HepG2 (cell line): ENCODE measurements at regions not wholly inside any gene's neighbourhood (a gene's known extent, or its start where the extent isn't known, plus 50 kb on each side); places are given as distances from the start of the nearest gene placed in this dataset.

Experiments used
- HMG20A ChIP-seq: IDR thresholded peaks from 2 replicates; pipeline ENCODE4 v1.6.1; 2016; ENCODE audit warnings: borderline replicate concordance
- MLX ChIP-seq: IDR thresholded peaks from 2 replicates; pipeline ENCODE4 v1.6.1; 2016
- NKX3-1 ChIP-seq: sonication (generic); formaldehyde crosslinking; IDR thresholded peaks from 2 replicates; pipeline ENCODE4 v1.5.0; 2020; ENCODE audit warnings: missing genetic modification reagents
- PRDM10 ChIP-seq: sonication (generic); formaldehyde crosslinking; IDR thresholded peaks from 2 replicates; pipeline ENCODE4 v1.4.0; 2020; ENCODE audit warnings: low read depth, missing genetic modification reagents
- SKI ChIP-seq: fragments of 450-650 bp; IDR thresholded peaks from one replicate; pipeline ENCODE4 v1.6.1; 2018; ENCODE audit warnings: mild to moderate bottlenecking; ENCODE audit not compliant: partially characterized antibody
- ZFP1 ChIP-seq: IDR thresholded peaks from 2 replicates; pipeline ENCODE4 v1.6.1; 2016
- ZHX1 ChIP-seq: sonication (generic); formaldehyde crosslinking; IDR thresholded peaks from 2 replicates; pipeline ENCODE4 v1.8.1; 2022; ENCODE audit warnings: low read depth, mild to moderate bottlenecking, missing genetic modification reagents
- ZNF782 ChIP-seq: sonication (generic); formaldehyde crosslinking; IDR thresholded peaks from 2 replicates; pipeline ENCODE4 v1.4.0; 2020; ENCODE audit warnings: missing genetic modification reagents, mild to moderate bottlenecking, borderline replicate concordance

DNA sequence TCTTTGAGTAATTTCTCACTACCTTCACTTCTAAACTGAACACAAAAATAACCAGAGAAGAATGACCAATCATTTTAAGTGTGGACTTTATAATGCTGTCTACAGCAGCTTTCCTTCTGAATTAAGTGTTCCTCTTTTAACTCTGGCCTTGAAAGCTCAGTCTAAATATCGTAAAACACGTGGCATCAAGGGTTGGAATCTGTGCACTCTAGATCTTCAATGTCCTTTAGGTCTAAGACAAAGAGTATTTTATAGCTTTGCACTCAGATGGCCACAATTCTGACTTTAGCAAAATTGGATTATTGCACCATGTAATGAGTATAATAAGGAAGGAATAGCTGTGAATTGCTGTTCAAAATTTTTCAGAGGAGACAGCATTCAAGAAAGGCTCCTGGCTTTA, 197.1 kb upstream of the UGT8 start:
- TF ChIP-seq SKI (no peak), ZNF782 (CRISPR knock-in tag) (no peak), PRDM10 (CRISPR knock-in tag) (no peak), ZHX1 (CRISPR knock-in tag) (no peak), NKX3-1 (no peak), HMG20A (CRISPR knock-in tag) (no peak), MLX (CRISPR knock-in tag) (no peak), ZFP1 (CRISPR knock-in tag) (no peak)
